GM15510 (cell line): ENCODE measurements at regions not wholly inside any gene's neighbourhood (a gene's known extent, or its start where the extent isn't known, plus 50 kb on each side); places are given as distances from the start of the nearest gene placed in this dataset.

ENCODE experiments used
- POLR2A ChIP-seq: IDR thresholded peaks from 3 replicates; pipeline ENCODE4 v1.6.1; 2011; ENCODE audit warnings: borderline replicate concordance; ENCODE audit not compliant: insufficient read length; ENCODE audit errors: extremely low read depth

GRCh38 chr6:155717374-155717773 is 261.7 kb upstream of the NOX3 start:
- no peak for TF ChIP-seq POLR2A

- TF ChIP-seq POLR2A: no peak
Measured at GRCh38 chr6:155710704-155711103, 255.1 kb upstream of the NOX3 start.

- TF ChIP-seq POLR2A: no peak
Measured at GRCh38 chr6:155709262-155709661, 253.6 kb upstream of the NOX3 start.

- no peak for TF ChIP-seq POLR2A
Measured at GRCh38 chr6:155708100-155708499, 252.5 kb upstream of the NOX3 start.

- TF ChIP-seq POLR2A: no peak
Measured at GRCh38 chr6:155706806-155707205, 251.2 kb upstream of the NOX3 start.

GRCh38 chr6:155706341-155706740 is 250.7 kb upstream of the NOX3 start:
- TF ChIP-seq POLR2A: no peak

- no peak for TF ChIP-seq POLR2A
Measured at GRCh38 chr6:155701342-155701741, 245.7 kb upstream of the NOX3 start.

GRCh38 chr6:155695495-155695894 is 239.9 kb upstream of the NOX3 start:
- no peak for TF ChIP-seq POLR2A

- TF ChIP-seq POLR2A: no peak
Measured at GRCh38 chr6:155694419-155694790, 238.8 kb upstream of the NOX3 start.

- TF ChIP-seq POLR2A: no peak
Measured at GRCh38 chr6:155693573-155694418, 238.2 kb upstream of the NOX3 start.

GRCh38 chr6:155690820-155691219 is 235.2 kb upstream of the NOX3 start:
- TF ChIP-seq POLR2A: no peak

- no peak for TF ChIP-seq POLR2A
Measured at GRCh38 chr6:155687645-155688044, 232.0 kb upstream of the NOX3 start.

GRCh38 chr6:155684416-155685196 is 229.0 kb upstream of the NOX3 start:
- no peak for TF ChIP-seq POLR2A

GRCh38 chr6:155678361-155678760 is 222.7 kb upstream of the NOX3 start:
- TF ChIP-seq POLR2A: no peak

- no peak for TF ChIP-seq POLR2A
Measured at GRCh38 chr6:155676346-155676745, 220.7 kb upstream of the NOX3 start.

- no peak for TF ChIP-seq POLR2A
Measured at GRCh38 chr6:155670655-155671054, 215.0 kb upstream of the NOX3 start.
